Fibroblast of pulmonary artery (primary cell): ENCODE measurements at regions not wholly inside any gene's neighbourhood (a gene's known extent, or its start where the extent isn't known, plus 50 kb on each side); places are given as distances from the start of the nearest gene placed in this dataset.

Source experiments
- DNase-seq: peaks from one replicate; pipeline ENCODE4 v3.0.0-alpha.2; 2010; ENCODE audit warnings: low read depth
- H3K4me3 ChIP-seq: replicated peaks from 2 replicates; pipeline ENCODE4 v1.5.1; 2011; ENCODE audit warnings: low read depth, mild to moderate bottlenecking, control low read depth, low read length, moderate library complexity
- TF ChIP-seq, protein P1 (sequence below): IDR thresholded peaks from 2 replicates; pipeline ENCODE4 v1.5.1; 2011; ENCODE audit warnings: mild to moderate bottlenecking, control low read depth, low read length, inconsistent platforms; ENCODE audit errors: missing control alignments

DNA sequence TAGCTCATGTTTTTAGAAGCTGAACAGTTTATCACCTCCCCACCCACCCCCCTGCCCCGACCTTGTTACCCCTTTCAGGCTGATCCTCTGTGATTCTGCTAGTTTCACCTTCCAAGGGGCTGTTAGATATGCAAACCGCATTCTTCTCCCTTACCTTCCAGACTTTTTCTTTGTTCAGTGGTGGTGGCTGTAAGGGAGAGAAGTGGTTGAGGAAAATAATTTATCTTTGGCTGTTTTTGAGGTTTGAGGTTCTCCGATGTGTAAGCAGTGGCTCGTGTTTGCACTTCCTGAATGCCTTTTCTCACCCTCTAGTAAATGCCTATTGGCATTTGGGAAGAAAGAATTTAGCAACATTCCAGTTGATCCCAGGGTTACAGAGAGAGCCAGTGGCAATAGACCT is 69.4 kb upstream of the KCNG1 start:
- TF ChIP-seq, protein P1, sequence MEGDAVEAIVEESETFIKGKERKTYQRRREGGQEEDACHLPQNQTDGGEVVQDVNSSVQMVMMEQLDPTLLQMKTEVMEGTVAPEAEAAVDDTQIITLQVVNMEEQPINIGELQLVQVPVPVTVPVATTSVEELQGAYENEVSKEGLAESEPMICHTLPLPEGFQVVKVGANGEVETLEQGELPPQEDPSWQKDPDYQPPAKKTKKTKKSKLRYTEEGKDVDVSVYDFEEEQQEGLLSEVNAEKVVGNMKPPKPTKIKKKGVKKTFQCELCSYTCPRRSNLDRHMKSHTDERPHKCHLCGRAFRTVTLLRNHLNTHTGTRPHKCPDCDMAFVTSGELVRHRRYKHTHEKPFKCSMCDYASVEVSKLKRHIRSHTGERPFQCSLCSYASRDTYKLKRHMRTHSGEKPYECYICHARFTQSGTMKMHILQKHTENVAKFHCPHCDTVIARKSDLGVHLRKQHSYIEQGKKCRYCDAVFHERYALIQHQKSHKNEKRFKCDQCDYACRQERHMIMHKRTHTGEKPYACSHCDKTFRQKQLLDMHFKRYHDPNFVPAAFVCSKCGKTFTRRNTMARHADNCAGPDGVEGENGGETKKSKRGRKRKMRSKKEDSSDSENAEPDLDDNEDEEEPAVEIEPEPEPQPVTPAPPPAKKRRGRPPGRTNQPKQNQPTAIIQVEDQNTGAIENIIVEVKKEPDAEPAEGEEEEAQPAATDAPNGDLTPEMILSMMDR: no peak
- DNase-seq: no peak
- no peak overlapping the region for H3K4me3 ChIP-seq

DNA sequence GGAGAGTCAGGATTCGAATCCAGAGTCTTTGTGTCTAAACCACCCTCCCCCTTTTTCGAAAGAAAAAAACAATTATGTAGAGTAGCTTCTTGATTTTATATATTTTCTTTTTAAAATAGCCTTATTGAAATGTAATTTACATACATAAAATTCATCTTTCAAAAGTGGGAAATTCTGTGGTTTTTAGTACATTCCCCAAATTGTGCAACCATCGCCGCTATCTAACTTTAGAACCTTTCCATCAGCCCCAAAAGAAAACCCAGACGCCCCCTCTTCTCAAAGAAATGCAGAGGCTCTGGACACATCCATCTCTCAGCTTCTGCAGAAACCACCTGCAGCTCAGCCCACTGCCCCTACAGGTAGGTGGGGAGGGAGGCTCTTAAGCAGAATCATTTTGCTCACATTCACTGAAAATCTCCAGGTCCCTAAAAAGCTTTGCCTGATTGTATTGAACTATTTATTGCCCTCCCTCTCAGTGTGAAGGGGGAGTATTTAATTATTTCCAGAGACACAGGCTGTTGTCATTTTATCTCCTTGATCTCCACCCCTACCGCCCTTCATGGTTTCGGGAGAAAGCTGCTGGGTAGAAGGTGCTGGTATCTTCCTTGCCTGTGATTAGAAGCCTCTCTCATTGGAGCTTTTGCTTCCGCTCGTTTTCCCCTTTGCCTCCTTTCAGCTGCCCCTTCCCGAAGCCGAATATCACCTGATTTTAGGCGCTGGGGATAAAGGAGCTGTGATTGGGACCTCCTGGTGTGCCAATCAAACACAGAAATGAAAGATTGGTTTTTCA is 68.7 kb upstream of the KCNG1 start:
- DNase-seq: no peak
- TF ChIP-seq, protein P1: no peak
- no peak overlapping the region for H3K4me3 ChIP-seq

DNA sequence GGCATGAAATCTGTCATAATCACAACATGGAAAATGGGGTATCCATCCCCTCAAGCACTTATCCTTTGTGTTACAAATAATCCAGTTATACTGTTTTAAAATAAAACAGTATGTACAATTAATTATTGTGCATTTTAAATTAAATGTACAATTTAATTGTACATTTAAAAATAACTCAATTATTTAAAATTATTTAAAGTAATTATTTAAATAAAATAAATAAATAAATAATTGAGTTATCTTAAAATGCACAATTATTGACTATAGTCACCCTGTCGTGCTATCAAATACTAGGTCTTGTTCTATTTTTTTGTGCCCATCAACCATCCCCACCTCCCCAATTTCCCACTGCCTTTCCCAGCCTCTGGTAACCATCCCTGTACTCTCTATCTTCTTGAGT is 66.9 kb upstream of the KCNG1 start:
- TF ChIP-seq, protein P1: no peak
- H3K4me3 ChIP-seq: no peak overlapping the region
- no peak for DNase-seq

DNA sequence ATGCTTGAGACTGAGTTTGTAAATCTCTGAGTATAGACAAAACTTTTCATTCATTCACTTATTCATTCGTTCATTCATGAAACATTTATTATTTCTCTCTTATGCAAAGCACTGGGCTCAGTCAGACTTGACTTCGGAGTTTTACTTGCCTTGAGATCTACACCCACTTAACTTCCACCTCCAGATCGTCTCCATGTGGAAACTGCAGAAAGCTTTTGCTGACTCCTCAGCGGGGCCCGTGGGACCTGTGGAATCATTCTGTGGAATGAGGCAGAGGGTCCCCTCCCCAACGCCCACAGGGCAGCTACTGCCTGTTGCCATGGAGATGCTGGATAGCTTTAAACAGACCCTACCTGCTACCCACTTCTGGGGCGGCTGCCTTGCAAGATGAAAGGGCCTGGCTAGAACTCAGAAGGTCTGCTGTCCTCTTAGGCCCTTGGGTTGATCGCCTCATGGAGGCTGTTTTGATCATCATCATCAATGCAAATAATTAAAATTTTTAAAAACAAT is 66.4 kb upstream of the KCNG1 start:
- TF ChIP-seq, protein P1: no peak
- DNase-seq: no peak
- H3K4me3 ChIP-seq: no peak overlapping the region

DNA sequence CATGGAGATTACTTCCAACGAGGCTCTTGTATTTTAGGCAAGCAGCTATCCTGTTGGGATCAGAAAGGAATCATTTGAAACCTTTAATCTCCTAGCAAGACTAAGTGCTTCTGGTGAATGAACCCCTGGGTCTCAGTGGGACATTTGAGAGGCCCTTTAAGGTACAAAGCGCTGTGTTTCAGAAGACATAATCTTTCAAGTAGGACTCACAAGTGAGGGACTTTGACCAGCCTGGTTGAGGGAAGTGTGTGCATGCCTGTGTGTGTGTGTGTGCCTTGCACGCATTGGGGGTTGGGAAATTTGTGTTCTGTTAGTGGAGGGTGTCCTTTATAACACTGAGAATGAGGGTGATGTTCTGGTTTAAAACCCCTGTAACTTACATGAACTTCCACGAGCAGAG is 64.4 kb upstream of the KCNG1 start:
- no peak overlapping the region for H3K4me3 ChIP-seq
- TF ChIP-seq, protein P1: no peak
- DNase-seq: no peak

DNA sequence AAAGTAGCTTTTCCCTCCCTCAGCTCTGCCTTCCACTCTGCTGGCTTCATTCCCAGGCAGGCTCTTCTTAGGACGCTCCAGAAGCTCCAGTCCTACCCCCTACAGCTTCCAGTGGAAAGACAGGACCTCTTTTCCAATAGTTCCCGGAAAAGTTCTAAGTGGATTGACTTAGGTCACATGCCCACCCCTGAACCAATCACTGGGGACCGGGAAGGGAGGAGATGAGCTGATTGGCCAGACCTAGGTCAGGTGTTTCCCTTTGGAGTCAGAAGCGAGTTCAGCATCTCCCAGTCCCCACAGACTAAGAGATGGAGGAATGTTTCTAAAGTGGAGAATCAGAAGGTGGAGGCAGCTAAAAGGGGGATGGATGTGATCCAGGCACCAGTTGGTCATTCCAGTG is 62.9 kb upstream of the KCNG1 start:
- TF ChIP-seq, protein P1: no peak
- no peak overlapping the region for H3K4me3 ChIP-seq
- no peak for DNase-seq
